ENCODE measurements at regions not wholly inside any gene's neighbourhood (a gene's known extent, or its start where the extent isn't known, plus 50 kb on each side); places are given as distances from the start of the nearest gene placed in this dataset.

DNA sequence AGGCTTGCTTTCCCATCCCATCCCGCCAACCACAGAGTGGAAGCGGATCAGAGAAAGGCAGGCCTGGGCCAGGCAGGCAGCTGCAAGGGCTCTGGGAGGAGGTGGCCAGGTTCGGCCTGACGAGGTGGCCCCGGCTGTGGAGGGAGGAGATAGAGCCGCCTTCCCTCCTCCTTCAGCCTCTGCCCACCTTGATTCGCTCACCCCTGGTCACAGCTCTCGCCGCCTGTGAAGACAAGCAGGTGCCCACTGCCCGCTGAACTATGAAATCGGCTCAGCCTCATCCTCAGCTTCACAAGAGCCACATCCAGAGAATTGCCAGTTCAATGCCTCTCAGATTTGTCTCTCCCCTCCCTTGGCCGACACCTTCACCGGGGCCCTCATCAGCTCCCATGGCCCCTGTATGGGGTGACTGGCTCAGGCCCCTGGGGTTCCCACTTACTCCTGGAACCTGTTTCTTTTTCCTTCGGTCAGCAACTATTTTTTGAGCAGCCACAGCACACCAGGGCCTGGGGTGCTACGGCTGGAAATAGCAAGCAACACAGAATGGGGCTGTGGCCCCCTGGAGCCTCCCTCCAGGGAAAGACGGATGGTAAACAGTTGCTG, 80.0 kb upstream of the CHST15 start:
- DNase-seq (ENCODE audit: low spot score, unreplicated experiment): no peak
- Mint-ChIP-seq H3K27me3 (peaks cover 8% of the 10 kb centered on the region), H3K4me3 (ENCODE audit: low read depth) (no peak overlapping the region), H3K4me1 (ENCODE audit: low read depth) (no peaks in the 10 kb centered on the region), H3K27ac (no peak overlapping the region), H3K36me3 (ENCODE audit: insufficient read depth) (no peaks in the 10 kb centered on the region), H3K9me3 (ENCODE audit: low read depth) (no peaks in the 10 kb centered on the region)
- TF ChIP-seq, protein P1, sequence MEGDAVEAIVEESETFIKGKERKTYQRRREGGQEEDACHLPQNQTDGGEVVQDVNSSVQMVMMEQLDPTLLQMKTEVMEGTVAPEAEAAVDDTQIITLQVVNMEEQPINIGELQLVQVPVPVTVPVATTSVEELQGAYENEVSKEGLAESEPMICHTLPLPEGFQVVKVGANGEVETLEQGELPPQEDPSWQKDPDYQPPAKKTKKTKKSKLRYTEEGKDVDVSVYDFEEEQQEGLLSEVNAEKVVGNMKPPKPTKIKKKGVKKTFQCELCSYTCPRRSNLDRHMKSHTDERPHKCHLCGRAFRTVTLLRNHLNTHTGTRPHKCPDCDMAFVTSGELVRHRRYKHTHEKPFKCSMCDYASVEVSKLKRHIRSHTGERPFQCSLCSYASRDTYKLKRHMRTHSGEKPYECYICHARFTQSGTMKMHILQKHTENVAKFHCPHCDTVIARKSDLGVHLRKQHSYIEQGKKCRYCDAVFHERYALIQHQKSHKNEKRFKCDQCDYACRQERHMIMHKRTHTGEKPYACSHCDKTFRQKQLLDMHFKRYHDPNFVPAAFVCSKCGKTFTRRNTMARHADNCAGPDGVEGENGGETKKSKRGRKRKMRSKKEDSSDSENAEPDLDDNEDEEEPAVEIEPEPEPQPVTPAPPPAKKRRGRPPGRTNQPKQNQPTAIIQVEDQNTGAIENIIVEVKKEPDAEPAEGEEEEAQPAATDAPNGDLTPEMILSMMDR (IDR thresholded peaks at IDR 0.05; ENCODE audit: unreplicated experiment): no peak

DNA sequence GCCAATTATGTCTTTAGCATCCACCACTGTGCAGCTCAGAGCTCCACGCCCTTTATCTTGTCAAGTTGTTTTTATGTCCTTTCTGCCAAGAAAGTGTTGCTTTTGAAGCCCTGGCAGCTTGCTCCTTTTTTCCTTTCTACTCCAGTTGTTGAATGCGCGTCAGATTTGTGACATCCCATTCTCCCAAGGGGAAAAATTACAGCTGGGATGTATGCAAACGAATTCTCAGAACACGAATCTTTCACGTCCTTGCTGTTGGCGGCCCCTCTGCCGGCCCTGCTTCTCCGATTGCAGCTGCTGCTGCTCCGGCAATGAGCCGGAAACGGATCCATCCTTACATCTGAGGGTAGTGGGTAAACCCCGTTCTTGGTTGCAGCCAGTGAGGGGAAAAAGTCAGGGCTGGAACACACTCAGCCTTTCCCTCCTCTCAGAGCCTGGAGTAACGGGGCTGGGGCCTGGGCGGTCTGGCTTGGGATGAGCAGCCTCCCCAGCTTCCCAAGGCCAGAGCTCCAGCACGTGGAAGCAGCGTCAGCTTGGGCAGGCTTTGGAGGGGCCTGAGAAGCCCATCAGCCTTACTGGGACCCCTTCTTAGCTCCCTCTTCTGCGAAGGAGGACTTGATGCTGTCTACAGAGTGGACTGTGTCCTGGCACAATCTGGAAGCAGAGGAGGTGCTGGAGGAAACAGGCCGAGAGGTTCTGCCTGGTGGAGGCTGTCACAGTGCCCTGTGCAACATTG, 79.0 kb upstream of the CHST15 start:
- H3K27ac Mint-ChIP-seq: no peak overlapping the region
- H3K36me3 Mint-ChIP-seq (ENCODE audit: insufficient read depth): no peaks in the 10 kb centered on the region
- TF ChIP-seq, protein P1 (IDR thresholded peaks at IDR 0.05; ENCODE audit: unreplicated experiment): no peak
- DNase-seq (ENCODE audit: low spot score, unreplicated experiment): no peak
- no peaks in the 10 kb centered on the region for H3K4me1 Mint-ChIP-seq (ENCODE audit: low read depth)
- H3K27me3 Mint-ChIP-seq: peaks cover 8% of the 10 kb centered on the region
- no peak overlapping the region for H3K4me3 Mint-ChIP-seq (ENCODE audit: low read depth)
- no peaks in the 10 kb centered on the region for H3K9me3 Mint-ChIP-seq (ENCODE audit: low read depth)

DNA sequence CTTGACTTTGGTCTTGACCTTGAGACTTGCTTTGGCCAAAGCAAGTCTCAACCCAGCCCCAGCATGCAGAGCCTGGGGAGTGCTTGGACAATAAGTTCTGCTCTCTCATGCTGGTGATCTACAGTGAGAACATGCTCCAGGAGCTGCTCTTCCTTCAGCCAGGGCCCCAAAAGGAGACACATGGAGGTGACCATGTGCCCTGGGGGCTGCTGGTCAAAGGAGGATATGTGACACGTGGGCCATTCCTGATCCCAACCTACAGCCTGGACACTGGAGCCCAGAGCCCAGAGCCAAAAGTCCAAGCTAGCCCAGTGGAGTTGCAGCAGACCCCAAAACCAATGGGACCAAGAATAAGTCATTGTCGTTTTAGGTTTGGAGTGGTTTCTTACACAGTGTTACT, 78.2 kb upstream of the CHST15 start:
- H3K36me3 Mint-ChIP-seq (ENCODE audit: insufficient read depth): no peaks in the 10 kb centered on the region
- H3K27ac Mint-ChIP-seq: no peak overlapping the region
- no peaks in the 10 kb centered on the region for H3K9me3 Mint-ChIP-seq (ENCODE audit: low read depth)
- DNase-seq (ENCODE audit: low spot score, unreplicated experiment): no peak
- no peak overlapping the region for H3K4me3 Mint-ChIP-seq (ENCODE audit: low read depth)
- peaks cover 12% of the 10 kb centered on the region for H3K27me3 Mint-ChIP-seq
- H3K4me1 Mint-ChIP-seq (ENCODE audit: low read depth): no peaks in the 10 kb centered on the region
- TF ChIP-seq, protein P1 (IDR thresholded peaks at IDR 0.05; ENCODE audit: unreplicated experiment): no peak

DNA sequence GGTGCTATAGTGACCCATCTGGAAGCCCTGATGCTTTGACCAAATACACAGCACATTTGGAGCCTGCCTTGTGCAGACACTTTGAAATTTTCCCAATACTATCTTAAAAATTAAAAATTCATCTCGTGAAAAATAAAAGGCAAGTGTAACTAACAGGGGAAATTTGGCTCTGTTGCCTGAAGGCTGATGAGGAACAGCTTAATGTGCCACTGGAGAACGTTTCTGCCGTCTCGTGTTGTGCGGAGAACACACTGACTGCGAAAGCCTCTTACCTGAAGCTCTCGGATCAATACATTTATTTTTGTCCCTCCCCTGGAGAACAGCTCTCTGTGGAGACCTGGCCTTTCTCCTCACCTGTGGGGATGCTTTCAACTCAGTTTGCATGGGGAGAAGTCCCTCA, 77.2 kb upstream of the CHST15 start:
- H3K36me3 Mint-ChIP-seq (ENCODE audit: insufficient read depth): no peaks in the 10 kb centered on the region
- H3K4me3 Mint-ChIP-seq (ENCODE audit: low read depth): no peak overlapping the region
- H3K9me3 Mint-ChIP-seq (ENCODE audit: low read depth): no peaks in the 10 kb centered on the region
- H3K27ac Mint-ChIP-seq: no peak overlapping the region
- TF ChIP-seq, protein P1 (IDR thresholded peaks at IDR 0.05; ENCODE audit: unreplicated experiment): no peak
- peaks cover 12% of the 10 kb centered on the region for H3K27me3 Mint-ChIP-seq
- no peak for DNase-seq (ENCODE audit: low spot score, unreplicated experiment)
- no peaks in the 10 kb centered on the region for H3K4me1 Mint-ChIP-seq (ENCODE audit: low read depth)

DNA sequence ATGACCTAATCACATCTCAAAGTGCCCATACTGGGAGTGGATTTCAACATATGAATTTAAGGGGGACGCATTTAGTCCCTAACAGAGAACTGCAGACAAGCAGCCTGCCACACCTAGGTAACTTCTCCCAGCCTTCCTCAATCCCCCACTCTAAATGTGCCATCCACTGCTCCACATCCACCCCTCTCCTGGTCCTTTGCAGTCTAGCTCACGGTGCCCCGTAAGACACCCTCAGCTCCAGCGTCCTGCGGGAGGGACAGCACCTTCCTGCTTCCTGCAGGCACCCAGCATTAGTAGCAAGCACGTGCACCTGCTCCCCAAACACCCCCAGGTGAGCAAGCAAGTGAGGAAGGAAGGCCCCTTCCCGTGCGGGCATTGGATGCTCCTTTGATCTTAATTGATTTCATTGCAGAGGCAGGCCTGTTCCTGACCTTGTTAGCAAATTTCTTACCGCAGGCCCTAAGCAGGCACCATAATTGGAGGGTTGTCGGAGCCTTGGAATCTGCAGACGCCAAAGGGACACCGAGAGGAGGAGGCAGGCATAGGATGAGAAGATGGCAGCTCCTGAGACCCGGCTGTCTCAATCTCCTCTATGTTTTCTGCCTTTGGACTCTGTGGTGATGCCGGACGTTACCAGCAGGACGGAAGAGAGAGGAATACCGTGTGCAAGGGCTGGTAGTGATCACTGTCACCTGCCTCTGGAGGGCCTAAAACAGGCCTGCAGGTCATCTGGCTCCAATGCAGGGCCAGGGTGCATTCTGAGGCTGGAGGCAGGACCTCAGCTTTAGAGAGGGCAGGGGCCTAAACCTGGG, 75.8 kb upstream of the CHST15 start:
- no peaks in the 10 kb centered on the region for H3K9me3 Mint-ChIP-seq (ENCODE audit: low read depth)
- H3K27ac Mint-ChIP-seq: no peak overlapping the region
- H3K4me3 Mint-ChIP-seq (ENCODE audit: low read depth): no peak overlapping the region
- TF ChIP-seq, protein P1 (IDR thresholded peaks at IDR 0.05; ENCODE audit: unreplicated experiment): no peak
- H3K27me3 Mint-ChIP-seq: peaks cover 17% of the 10 kb centered on the region
- no peak for DNase-seq (ENCODE audit: low spot score, unreplicated experiment)
- H3K4me1 Mint-ChIP-seq (ENCODE audit: low read depth): no peaks in the 10 kb centered on the region
- H3K36me3 Mint-ChIP-seq (ENCODE audit: insufficient read depth): no peaks in the 10 kb centered on the region
